HG03342 (cell line): ENCODE measurements at regions not wholly inside any gene's neighbourhood (a gene's known extent, or its start where the extent isn't known, plus 50 kb on each side); places are given as distances from the start of the nearest gene placed in this dataset.

Source experiments
- ATAC-seq: cut with Tn5 transposase; IDR thresholded peaks from one replicate; pipeline ENCODE4 v1.9.1; 2021; ENCODE audit warnings: mild to moderate bottlenecking, moderate library complexity; ENCODE audit not compliant: unreplicated experiment

- no peak for ATAC-seq
Measured at GRCh38 chr15:94059013-94059587, 172.3 kb upstream of the MCTP2 start.

- ATAC-seq, result no peak
Measured at GRCh38 chr15:94057305-94057704, 174.1 kb upstream of the MCTP2 start.

GRCh38 chr15:94056314-94056713, 175.0 kb upstream of the MCTP2 start:
- no peak for ATAC-seq

GRCh38 chr15:94053626-94054025, 177.7 kb upstream of the MCTP2 start:
- no peak for ATAC-seq

- ATAC-seq, result no peak
Measured at GRCh38 chr15:94052711-94053110, 178.7 kb upstream of the MCTP2 start.

GRCh38 chr15:94047566-94047965, 183.8 kb upstream of the MCTP2 start:
- ATAC-seq, result no peak

GRCh38 chr15:94042180-94042928, 189.0 kb upstream of the MCTP2 start:
- ATAC-seq, result no peak

- no peak for ATAC-seq
Measured at GRCh38 chr15:94041746-94042145, 189.6 kb upstream of the MCTP2 start.

GRCh38 chr15:94040541-94041248, 190.7 kb upstream of the MCTP2 start:
- no peak for ATAC-seq

GRCh38 chr15:94036156-94036555, 195.2 kb upstream of the MCTP2 start:
- ATAC-seq, result no peak

- no peak for ATAC-seq
Measured at GRCh38 chr15:94033683-94034020, 197.7 kb upstream of the MCTP2 start.

- ATAC-seq, result no peak
Measured at GRCh38 chr15:94033014-94033682, 198.2 kb upstream of the MCTP2 start.

GRCh38 chr15:94032571-94032970, 198.8 kb upstream of the MCTP2 start:
- no peak for ATAC-seq

- no peak for ATAC-seq
Measured at GRCh38 chr15:94031072-94031471, 200.3 kb upstream of the MCTP2 start.

- no peak for ATAC-seq
Measured at GRCh38 chr15:94029495-94029894, 201.9 kb upstream of the MCTP2 start.

- no peak for ATAC-seq
Measured at GRCh38 chr15:94028809-94029208, 202.6 kb upstream of the MCTP2 start.

- ATAC-seq, result no peak
Measured at GRCh38 chr15:94028121-94028520, 203.2 kb upstream of the MCTP2 start.

GRCh38 chr15:94027581-94027980, 203.8 kb upstream of the MCTP2 start:
- ATAC-seq, result no peak

- no peak for ATAC-seq
Measured at GRCh38 chr15:94026458-94027304, 204.7 kb upstream of the MCTP2 start.

GRCh38 chr15:94023531-94023930, 207.8 kb upstream of the MCTP2 start:
- no peak for ATAC-seq
